RWPE1 (cell line): ENCODE measurements at regions not wholly inside any gene's neighbourhood (a gene's known extent, or its start where the extent isn't known, plus 50 kb on each side); places are given as distances from the start of the nearest gene placed in this dataset.

Experiments used
- CTCF ChIA-PET: fragments of 350-600 bp; sonication (Branson Sonifier 250); formaldehyde crosslinking; extraction: SDS; loops from one replicate; lab custom pipeline; 2021; lab: Yijun Ruan, JAX
- POLR2A ChIA-PET: fragments of 400-600 bp; formaldehyde crosslinking; extraction: SDS; loops from one replicate; lab custom pipeline; 2020; ENCODE audit warnings: antibody characterized with exemption; ENCODE audit not compliant: low non-redundant PET; lab: Yijun Ruan, JAX
- DNase-seq: peaks from one replicate; pipeline ENCODE4 v3.0.0; 2012; ENCODE audit warnings: low spot score
- H3K27ac ChIP-seq: fragments of 450-650 bp; 2 replicates; pipeline ENCODE4 v1.5.1; 2017
- TF ChIP-seq, protein P1 (sequence below): fragments of 450-650 bp; conservative IDR thresholded peaks from 2 replicates; pipeline ENCODE4 v1.5.1; 2017; ENCODE audit warnings: low read depth, mild to moderate bottlenecking

- DNase-seq = no peak
- ChIA-PET CTCF (no interaction called here), POLR2A (no interaction called here)
- H3K27ac ChIP-seq = no peak overlapping the region
- TF ChIP-seq, protein P1, sequence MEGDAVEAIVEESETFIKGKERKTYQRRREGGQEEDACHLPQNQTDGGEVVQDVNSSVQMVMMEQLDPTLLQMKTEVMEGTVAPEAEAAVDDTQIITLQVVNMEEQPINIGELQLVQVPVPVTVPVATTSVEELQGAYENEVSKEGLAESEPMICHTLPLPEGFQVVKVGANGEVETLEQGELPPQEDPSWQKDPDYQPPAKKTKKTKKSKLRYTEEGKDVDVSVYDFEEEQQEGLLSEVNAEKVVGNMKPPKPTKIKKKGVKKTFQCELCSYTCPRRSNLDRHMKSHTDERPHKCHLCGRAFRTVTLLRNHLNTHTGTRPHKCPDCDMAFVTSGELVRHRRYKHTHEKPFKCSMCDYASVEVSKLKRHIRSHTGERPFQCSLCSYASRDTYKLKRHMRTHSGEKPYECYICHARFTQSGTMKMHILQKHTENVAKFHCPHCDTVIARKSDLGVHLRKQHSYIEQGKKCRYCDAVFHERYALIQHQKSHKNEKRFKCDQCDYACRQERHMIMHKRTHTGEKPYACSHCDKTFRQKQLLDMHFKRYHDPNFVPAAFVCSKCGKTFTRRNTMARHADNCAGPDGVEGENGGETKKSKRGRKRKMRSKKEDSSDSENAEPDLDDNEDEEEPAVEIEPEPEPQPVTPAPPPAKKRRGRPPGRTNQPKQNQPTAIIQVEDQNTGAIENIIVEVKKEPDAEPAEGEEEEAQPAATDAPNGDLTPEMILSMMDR = no peak
Measured at GRCh38 chr3:182690172-182690571, 103.1 kb upstream of the ATP11B start.

GRCh38 chr3:182692021-182692420, 101.3 kb upstream of the ATP11B start:
- POLR2A ChIA-PET = no interaction called here
- TF ChIP-seq, protein P1 = no peak
- DNase-seq = no peak
- H3K27ac ChIP-seq = no peak overlapping the region
- CTCF ChIA-PET = interaction anchor here (0.6 to 0.8 kb wide), 2 partner anchors 13 to 400 kb away, joined by 3 read pairs; no protein-coding TSS in a partner anchor

- CTCF ChIA-PET = no interaction called here
Measured at GRCh38 chr3:182692695-182693094, 100.6 kb upstream of the ATP11B start.

DNA sequence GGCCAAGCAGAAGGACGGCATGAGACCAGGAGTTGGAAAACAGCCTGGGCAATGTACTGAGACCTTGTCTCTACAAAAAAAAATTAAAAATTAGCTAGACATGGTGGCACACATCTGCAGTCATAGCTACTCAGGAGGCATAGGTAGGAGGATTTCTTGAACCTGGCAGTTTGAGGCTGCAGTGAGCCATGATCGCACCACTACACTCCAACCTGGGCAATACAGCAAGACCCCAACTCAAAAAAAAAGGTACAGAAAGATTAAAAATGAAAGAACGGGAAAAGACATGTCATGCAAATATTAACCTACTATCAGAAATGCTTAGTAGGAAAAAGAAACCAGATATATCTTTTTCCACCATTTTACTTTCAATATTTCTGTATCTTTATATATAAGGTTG, 99.6 kb upstream of the ATP11B start:
- CTCF ChIA-PET = no interaction called here
- TF ChIP-seq, protein P1 = no peak
- H3K27ac ChIP-seq = no peak overlapping the region
- POLR2A ChIA-PET = no interaction called here
- DNase-seq = no peak

More at GRCh38 chr3:182692695-182693094, 100.6 kb upstream of the ATP11B start:
- no peak overlapping the region for H3K27ac ChIP-seq
- POLR2A ChIA-PET = no interaction called here
- no peak for DNase-seq
- TF ChIP-seq, protein P1 = no peak

- no peak overlapping the region for H3K27ac ChIP-seq
- no peak for DNase-seq
- TF ChIP-seq, protein P1 = no peak
- CTCF ChIA-PET = interaction anchor here (0.7 kb wide), 1 partner anchor 15 kb away, joined by 5 read pairs; no protein-coding TSS in a partner anchor
- POLR2A ChIA-PET = no interaction called here
Measured at GRCh38 chr3:182696916-182697315, 96.4 kb upstream of the ATP11B start.

DNA sequence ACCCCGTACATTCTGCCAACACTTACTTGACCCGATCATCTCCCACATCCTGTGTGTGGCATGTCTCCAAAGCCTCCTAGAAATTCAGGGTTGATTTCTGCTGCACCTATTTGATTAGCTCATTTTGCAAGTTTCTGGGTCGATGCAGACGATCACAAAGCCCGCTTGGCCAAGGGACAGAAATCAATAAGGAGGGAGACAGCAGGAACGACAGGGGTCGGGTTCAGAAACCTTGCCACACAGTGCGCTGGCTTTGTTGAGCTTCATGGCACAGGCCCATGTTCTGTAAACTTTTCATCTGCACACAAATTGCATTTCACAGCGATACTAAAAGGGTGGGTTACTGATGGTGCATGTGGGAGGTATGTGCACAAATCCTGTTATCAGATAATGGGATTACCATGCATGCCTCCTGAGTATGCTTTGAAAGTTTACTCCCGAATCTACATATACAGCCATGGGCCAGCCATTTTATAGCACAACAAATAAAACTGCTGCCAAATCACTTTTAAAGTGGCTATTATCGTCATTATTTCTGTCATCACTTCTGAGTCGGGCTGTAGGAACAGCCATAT, 95.9 kb upstream of the ATP11B start:
- TF ChIP-seq, protein P1 = no peak
- DNase-seq = no peak
- no peak overlapping the region for H3K27ac ChIP-seq
- ChIA-PET POLR2A (no interaction called here), CTCF (no interaction called here)
